Left hindlimb (tissue), 1 donor: ENCODE measurements at regions not wholly inside any gene's neighbourhood (a gene's known extent, or its start where the extent isn't known, plus 50 kb on each side); places are given as distances from the start of the nearest gene placed in this dataset.
A peak's percentile ranks its signal among the peaks of the same experiment; 100 is the strongest.
"Not testable (repeated sequence)": the region's sequence is repeated elsewhere in the genome, so short reads cannot be mapped to it uniquely, and the experiment has no call there.

Experiments used
- DNase-seq: peaks from one replicate; pipeline ENCODE4 v3.0.0-alpha.2; 2018

DNA sequence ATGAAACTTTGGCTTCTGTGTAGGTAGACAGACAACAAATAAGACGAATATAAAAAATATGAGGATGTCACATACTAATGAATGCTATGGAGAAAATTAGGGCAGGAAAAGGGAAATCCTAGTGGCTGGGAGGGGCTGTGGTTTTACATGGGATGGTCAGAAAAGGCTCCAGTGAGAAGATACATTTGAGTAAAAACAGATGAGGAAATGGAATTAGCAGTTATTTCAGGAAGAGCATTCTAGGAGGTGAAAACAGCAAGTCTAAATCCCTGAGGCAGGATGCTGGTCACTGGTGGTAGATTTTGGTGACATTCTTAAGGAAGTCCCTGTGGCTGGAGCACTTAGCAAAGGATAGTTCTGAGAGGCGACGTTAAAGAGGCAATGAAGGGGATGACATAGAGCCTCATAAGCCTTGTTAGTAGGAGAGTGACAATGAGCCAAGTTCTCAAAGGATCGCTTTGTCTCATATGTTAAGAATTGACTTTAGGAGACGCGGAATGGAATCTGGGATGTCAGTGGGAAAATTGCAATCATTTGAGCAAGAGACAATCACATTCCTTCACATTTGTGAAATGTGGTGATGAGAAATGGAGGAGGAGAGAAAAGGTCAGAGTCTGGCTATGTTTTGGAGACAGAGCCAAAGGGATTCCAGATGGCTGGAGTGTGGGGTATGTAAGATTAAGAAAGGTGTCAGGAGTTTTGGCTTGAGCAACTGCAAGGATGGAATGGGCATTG is 384.7 kb upstream of the FZD8 start:
- DNase-seq, result no peak

- DNase-seq, result no peak
These were observed 384.0 kb upstream of the FZD8 start for GRCh38 chr10:36026081-36026480.

DNA sequence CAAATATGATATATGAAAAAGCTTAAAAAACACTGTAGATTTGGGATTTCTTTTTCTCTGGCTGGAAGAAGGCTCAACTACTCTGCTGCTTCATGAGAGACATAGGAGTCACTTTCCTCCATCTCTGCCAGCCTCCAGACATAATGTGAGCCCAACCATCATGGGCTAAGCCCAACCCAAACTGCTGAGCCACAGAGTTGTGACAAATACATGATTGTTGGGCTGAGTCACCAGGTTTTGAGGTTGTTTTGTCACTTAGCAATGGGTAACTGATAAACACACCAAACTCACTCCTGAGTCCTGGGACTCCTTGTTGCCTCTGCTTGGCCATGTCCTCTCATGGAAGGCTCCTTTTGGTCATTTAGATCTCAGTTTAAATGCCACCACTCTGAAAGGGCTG is 381.8 kb upstream of the FZD8 start:
- no peak for DNase-seq

- no peak for DNase-seq
These were observed 379.0 kb upstream of the FZD8 start for GRCh38 chr10:36021096-36021495.

DNA sequence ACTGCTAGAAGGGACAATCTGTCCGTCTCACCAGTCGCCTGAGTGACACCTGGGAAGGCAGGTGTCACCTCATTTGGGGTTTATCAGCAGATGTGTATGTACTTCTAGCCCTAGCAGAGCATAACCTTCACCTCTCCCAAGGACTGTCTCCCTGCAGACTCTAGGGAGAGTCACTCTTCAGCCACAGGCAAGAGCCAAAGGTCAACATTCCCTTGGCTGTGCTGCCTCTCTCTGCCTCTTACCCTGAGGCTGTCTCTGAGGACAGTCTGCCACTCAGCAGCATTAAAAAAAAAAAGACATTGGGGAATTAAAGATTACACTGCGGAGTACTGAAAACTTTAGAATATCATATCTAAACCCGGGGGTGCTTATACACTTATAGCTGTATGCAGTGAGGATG is 377.7 kb upstream of the FZD8 start:
- DNase-seq, result no peak

DNA sequence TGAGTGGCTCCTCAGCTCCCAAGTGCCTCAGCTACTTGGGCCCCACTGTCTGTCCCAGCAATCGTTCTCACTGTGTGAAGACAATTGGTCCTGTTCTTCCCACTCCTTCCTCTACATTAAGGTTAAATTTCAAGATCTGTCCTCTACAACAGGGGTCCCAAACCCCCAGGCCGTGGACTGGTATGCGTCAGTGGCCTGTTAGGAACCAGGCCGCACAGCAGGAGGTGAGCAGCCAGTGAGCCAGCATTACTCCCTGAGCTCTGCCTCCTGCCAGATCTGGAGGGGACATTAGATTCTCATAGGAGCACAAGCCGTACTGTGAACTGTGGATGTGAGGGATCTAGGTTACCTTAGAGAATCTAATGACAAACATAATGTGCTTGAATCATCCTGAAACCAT is 376.9 kb upstream of the FZD8 start:
- no peak for DNase-seq

DNA sequence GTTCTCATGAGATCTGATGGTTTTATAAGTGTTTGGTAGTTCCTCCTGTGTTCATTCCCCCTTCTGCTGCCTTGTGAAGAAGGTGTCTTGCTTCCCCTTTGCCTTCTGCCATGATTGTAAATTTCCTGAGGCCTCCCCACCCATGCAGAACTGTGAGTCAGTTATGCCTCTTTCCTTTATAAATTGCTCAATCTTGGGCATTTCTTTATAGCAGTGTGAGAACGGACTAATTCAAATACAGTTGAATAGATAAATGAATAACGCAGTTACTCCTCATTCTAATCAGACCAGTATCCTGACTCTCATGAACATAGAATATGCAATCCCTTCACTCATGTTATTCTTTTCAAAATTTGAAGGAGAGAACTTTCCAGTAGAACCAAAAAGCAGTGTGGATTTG is 375.0 kb upstream of the FZD8 start:
- DNase-seq, result no peak

- DNase-seq, result no peak
These were observed 365.3 kb upstream of the FZD8 start for GRCh38 chr10:36007369-36007768.

- DNase-seq, result no peak
These were observed 361.6 kb upstream of the FZD8 start for GRCh38 chr10:36003688-36004087.

- no peak for DNase-seq
These were observed 361.0 kb upstream of the FZD8 start for GRCh38 chr10:36003031-36003600.

DNA sequence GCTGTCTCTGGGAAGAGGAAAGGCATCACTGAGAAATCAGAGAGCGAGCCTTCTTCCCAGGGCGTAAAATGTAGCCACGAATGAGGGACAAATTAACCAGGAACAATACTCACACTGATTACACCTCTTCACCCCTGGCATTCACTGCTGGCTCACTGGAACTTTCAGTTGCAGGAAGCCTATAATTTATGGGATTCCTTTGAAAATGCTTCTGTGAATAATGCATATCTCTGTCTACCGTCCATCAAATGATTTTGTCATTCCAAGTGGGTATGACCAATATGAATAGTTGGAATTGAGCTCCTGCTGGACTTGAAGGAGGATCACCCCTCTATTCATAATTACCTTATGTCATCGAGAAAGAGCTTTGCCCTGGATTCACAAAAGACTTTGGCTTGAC is 360.3 kb upstream of the FZD8 start:
- no peak for DNase-seq

GRCh38 chr10:36000754-36001153 is 358.7 kb upstream of the FZD8 start:
- DNase-seq, result not testable (repeated sequence)

GRCh38 chr10:35998026-35998425 is 355.9 kb upstream of the FZD8 start:
- no peak for DNase-seq

DNA sequence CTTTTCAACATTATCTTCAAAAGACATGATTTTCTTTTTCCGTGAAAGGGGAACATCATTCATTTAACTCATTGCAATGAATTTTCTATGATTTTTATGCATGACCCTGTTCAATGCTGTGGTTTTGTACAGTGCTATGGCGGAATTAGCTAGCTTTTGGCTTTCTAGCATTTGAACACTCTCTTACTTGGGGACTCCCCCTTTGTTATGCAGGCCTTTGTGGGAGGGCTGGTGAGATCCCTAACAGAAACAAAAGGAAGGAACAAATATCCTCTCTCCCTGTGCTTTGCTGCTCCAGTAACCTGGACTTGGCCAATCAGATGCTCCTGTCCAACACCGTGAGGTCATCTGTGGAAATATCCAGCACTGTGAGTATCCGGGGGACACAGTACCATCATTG is 353.4 kb upstream of the FZD8 start:
- no peak for DNase-seq

GRCh38 chr10:35993591-35994515 is 351.8 kb upstream of the FZD8 start:
- peak; percentile 53 for DNase-seq

DNA sequence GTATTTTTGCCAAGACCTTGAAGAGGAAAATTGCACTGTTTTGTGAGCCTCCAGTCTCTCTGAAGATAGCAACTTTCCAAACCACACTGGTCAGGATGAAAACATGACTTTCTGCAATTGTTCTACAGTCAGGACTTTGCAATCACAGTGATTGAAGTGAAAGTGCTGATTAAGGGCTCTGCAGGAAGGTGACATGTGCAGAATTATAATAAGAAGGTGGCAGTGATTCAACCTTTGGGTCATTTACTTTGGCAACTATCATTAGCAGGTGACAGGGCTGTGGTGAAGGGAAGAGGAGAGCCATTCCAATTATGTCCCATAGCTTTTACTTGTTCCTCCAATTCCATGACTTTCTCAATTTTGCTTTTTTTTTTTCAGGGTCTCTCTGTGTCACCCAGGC is 350.0 kb upstream of the FZD8 start:
- DNase-seq, result no peak

DNA sequence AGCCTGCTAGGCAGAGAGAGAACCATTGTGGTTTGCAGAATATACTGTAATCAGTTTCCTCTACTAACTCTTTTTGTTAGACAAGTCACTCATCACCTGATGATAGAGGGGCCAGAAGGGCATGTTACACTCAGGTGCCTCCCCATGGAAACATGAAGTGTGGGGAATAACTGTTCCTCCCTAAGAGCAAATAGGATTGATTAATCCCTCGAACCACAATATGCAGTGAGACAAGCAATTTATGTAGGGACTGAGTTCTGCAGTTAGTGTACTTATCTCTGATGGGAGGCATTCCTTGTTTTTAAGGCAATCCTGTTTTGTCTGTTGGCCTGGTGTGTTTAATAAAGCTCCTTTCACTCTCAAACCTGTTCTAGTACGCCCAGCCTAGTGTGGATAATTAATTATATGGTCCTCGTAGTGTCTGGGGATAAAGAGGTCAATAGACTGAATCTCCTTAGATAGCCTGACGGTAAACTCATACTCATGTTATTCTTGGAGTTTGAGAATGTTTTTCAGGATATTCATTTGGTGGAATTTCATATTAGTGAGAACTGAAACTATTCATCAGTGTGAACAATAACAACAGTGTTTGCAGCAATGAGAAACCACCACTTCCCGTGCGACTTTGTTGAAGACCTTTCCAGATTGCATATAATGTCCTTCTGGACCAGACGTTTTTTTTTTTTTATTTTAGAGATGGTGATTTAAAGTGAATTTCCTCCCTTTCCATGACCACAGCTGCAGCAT is 344.8 kb upstream of the FZD8 start:
- DNase-seq, result no peak

DNA sequence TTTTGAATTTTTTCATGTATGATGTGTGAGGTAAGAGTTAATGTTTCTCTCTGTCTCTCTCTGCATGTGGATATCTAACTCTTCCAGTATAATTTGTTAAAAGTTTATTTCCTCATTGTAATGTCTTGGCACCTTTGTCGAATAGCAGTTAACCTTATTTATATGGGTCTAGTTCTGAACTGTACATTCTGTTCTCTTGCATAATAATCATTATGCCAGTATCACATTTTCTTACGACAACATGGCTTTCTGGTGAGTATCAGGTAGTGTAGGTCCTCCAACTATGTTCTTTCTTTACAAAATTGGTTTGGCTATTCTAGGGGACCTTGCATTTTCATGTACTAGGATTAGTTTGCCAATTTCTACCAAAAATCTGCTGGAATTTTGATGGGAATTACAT is 337.0 kb upstream of the FZD8 start:
- DNase-seq, result no peak

- DNase-seq, result not testable (repeated sequence)
These were observed 332.0 kb upstream of the FZD8 start for GRCh38 chr10:35973912-35974591.

- no peak for DNase-seq
These were observed 330.2 kb upstream of the FZD8 start for GRCh38 chr10:35972275-35972674.

DNA sequence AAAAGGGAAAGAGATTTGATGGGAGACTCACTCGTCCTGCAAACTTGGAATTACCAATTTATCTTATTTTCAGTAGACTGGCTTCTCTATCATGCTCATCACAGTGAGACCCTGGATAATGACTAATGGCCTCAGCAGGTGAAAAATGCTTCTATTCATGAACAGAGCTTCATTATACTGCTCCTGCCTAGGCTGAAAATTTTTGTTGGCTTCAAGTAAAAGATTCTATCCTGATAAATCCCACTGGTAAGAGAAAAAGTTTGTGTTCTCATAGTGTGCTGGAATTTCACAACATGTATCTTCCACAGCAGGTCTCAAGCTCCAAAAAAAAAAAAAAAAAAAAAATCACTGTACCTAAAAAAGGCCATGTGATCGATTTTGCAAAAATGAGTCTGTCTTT is 329.3 kb upstream of the FZD8 start:
- no peak for DNase-seq

GRCh38 chr10:35963685-35964084 is 321.6 kb upstream of the FZD8 start:
- no peak for DNase-seq

GRCh38 chr10:35961501-35961900 is 319.4 kb upstream of the FZD8 start:
- no peak for DNase-seq
